ENCODE measurements at regions not wholly inside any gene's neighbourhood (a gene's known extent, or its start where the extent isn't known, plus 50 kb on each side); places are given as distances from the start of the nearest gene placed in this dataset.

- DNase-seq (ENCODE audit: low spot score) = no peak
Measured at GRCh38 chr14:100381395-100382105, 58.4 kb downstream of the SLC25A47 start.

GRCh38 chr14:100382106-100382455 is 58.9 kb downstream of the SLC25A47 start:
- DNase-seq (ENCODE audit: low spot score) = no peak

GRCh38 chr14:100383727-100384158 is 60.6 kb downstream of the SLC25A47 start:
- peak; percentile 75 for DNase-seq (ENCODE audit: low spot score)

DNA sequence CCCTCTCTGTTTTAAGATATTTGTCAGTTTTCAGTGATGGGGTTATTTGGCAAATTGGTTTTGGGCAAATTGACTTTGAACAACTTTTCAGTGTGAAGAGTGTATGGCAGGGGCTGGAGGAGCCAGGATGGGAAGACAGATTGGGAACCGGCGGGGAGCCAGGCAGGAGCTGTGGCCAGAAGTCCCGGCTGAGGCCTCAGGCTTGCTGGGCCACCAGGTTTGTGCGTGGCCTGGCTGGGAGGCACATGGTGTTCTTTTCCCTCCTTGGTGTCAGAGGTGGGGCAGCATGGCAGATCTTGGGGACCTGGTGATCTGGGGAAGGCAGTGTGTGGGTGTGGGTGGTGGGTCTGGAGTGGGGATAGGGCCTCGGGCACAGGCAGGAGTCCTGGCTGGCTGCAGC is 61.1 kb downstream of the SLC25A47 start:
- DNase-seq (ENCODE audit: low spot score) = no peak

- DNase-seq (ENCODE audit: low spot score) = no peak
Measured at GRCh38 chr14:100384819-100385813, 62.0 kb downstream of the SLC25A47 start.

- DNase-seq (ENCODE audit: low spot score) = no peak
Measured at GRCh38 chr14:100386121-100386520, 63.0 kb downstream of the SLC25A47 start.

GRCh38 chr14:100386846-100387245 is 63.7 kb downstream of the SLC25A47 start:
- no peak for DNase-seq (ENCODE audit: low spot score)

- no peak for DNase-seq (ENCODE audit: low spot score)
Measured at GRCh38 chr14:100387450-100387849, 64.3 kb downstream of the SLC25A47 start.

DNA sequence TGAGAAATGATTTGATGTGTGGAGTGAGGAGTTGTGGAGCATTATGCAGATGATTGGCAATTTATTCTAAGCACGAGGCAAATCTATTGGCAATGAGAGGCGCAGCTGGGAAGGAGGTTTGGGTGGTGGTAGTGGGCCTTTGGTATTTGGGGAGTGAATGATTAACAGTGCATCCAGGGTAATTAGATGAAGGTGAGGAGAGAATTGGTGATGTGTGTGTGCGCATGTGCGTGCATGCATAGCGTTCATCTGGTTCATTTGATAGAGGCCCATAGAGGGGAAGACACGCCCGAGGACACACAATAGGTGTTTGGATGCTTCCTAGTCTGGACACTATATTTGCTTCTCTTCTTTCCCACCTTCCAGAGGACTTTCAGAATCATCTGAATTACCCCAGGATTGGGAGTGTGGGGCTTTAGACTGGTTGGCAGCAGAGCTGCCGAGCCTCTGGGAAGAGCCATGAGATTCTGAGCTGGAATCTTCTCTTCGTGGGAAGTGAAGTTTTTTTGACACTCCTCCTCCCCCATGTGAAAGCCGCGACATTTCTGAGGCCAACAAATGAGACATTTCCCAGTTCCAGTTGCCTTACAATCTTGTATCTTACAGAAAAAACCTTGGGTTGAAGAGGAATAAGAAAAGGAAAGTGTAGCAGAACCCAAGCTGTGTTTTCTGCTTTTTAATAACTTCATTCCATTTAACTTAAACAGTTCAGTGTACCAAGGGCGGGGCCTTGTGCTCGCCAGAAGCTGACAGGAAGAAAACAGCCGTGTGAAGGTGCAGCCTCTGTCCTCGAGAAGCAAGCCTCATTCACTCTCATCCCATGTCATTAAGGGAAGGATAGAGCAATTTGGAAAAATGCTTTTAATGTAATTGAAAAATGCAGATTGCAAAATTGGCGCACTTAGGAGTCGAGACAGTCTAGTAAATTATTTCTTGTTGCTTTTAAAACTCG is 65.2 kb downstream of the SLC25A47 start:
- DNase-seq (ENCODE audit: low spot score) = no peak

GRCh38 chr14:100389497-100390104 is 66.5 kb downstream of the SLC25A47 start:
- DNase-seq (ENCODE audit: low spot score) = no peak

- no peak for DNase-seq (ENCODE audit: low spot score)
Measured at GRCh38 chr14:100391173-100391572, 68.0 kb downstream of the SLC25A47 start.

- no peak for DNase-seq (ENCODE audit: low spot score)
Measured at GRCh38 chr14:100391724-100392123, 68.6 kb downstream of the SLC25A47 start.

DNA sequence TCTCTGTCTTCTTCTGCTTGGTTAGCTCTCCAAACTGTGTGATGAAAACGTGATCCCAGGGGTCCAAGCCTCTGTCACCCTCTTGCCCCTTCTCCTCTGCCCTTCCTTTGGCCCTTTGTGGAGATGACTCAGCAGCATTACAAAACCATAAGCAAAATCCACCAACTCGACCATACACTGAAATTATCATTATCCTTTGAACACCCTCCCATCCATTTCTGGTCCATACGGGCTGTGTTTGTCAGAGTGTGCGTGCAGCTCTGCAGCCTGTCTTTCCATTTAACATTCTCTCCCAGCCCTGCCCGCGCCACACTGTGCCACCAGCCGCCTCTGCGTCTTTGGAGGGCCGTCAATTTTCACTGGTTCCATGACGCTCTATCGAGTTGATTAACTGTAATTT is 69.2 kb downstream of the SLC25A47 start:
- DNase-seq (ENCODE audit: low spot score) = no peak

DNA sequence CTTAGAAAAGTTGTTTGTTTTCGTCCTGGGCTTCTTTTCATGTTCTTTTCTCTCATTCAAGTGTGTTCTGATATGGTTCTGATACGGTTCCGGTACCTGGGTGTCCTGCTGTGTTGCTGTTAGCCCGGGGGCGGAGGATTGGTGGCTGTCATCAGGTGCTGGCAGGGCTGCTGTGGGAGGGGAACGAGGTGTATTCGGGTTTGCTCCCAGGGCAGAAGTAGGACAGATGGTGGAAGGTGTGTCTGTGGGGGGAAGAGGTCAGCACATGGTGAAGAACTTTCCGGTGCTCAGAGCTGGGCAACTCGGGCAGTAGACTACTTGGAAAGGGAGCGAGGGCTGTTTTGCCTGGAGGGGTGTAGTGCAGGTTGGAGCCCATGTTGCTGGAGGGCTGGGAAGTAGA is 70.2 kb downstream of the SLC25A47 start:
- DNase-seq (ENCODE audit: low spot score) = no peak

GRCh38 chr14:100393906-100394732 is 71.0 kb downstream of the SLC25A47 start:
- no peak for DNase-seq (ENCODE audit: low spot score)

DNA sequence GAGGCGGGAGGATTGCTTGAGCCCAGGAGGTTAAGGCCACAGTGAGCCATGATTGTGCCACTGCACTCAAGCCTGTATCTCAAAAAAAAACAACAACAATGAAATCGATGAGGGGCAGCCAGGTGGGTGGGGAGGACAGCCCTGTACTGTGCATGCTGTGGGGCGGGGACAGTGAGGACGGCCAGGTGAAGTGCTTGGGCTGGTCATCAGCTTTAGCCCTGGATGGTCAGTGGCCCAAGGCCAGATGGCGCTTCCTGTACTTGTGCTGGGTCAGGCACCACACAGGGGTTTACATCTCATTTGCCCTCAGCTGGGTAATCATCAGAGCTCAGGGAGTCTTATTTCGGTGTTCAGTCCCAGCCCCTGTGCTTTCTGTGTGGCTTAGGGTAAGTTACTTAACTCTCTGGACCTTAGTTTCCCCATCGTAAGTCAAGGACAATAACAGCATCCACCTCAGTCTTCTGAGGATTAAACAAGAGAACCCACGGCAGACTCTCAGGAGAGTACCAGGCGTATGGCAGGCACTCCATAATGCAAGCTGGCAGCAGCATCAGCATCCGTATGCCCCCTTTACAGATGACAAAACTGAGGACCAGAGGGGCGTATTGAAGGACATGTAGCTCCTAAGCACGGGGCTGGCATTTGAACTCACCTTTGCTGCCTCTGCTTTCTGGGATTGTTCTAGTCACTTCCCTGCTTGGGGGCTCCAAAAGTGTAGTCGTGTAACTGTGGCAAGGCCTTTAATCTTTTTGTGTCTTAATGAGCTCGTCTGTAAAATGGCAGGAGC is 71.9 kb downstream of the SLC25A47 start:
- DNase-seq (ENCODE audit: low spot score) = no peak

DNA sequence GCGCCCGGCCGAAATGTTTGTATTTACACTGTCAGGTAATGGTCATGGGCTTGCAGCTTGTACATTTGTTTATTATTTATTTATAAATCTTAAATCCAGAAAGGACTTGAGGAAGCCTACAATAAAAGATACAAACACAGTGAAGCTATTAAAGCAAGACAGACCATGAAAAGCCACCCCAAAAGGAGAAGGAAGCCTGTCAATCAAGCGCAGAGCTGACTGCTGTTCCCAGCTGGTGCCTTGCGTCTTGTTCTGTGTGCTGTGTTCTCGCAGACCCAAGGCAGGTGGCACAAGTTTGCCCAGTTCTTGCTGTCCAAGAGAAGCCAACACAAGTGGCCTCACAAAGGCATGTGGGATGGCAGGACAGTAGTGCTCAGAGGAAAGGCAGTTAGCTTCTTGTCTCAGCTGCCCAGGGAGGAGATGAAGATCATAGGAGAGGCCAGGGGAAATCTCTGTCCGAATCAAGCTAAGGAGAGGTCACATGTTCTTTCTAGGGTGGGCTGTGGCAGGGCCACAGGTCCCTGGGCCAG is 73.2 kb downstream of the SLC25A47 start:
- no peak for DNase-seq (ENCODE audit: low spot score)

GRCh38 chr14:100397005-100397404 is 73.9 kb downstream of the SLC25A47 start:
- DNase-seq (ENCODE audit: low spot score) = no peak

GRCh38 chr14:100398044-100398443 is 74.9 kb downstream of the SLC25A47 start:
- DNase-seq (ENCODE audit: low spot score) = peak; percentile 34

All from HuH-7 (cell line).